DOHH2 (cell line): ENCODE measurements at regions not wholly inside any gene's neighbourhood (a gene's known extent, or its start where the extent isn't known, plus 50 kb on each side); places are given as distances from the start of the nearest gene placed in this dataset.

Source experiments
- CTCF ChIP-seq: fragments of 200-600 bp; sonication (generic); IDR thresholded peaks from one replicate; pipeline ENCODE4 v1.5.1; 2014; ENCODE audit warnings: antibody characterized with exemption, mild to moderate bottlenecking, low read depth, low read length; ENCODE audit not compliant: poor library complexity, severe bottlenecking
- EZH2phosphoT487 ChIP-seq: fragments of 200-600 bp; sonication (generic); IDR thresholded peaks from 2 replicates; pipeline ENCODE4 v1.6.1; 2017; ENCODE audit warnings: borderline replicate concordance, mild to moderate bottlenecking, antibody characterized with exemption, low read length, moderate library complexity, mixed read lengths

- TF ChIP-seq CTCF (no peak), EZH2phosphoT487 (no peak)
Measured at GRCh38 chr1:87642581-87643221, 314.0 kb downstream of the LMO4 start.
